HEK293 (cell line): ENCODE measurements at regions not wholly inside any gene's neighbourhood (a gene's known extent, or its start where the extent isn't known, plus 50 kb on each side); places are given as distances from the start of the nearest gene placed in this dataset.
A peak's percentile ranks its signal among the peaks of the same experiment; 100 is the strongest.

Experiments used
- CTCF ChIA-PET: fragments of 350-600 bp; formaldehyde crosslinking; extraction: SDS; loops from one replicate; lab custom pipeline; 2021; ENCODE audit warnings: antibody characterized with exemption; lab: Yijun Ruan, JAX
- POLR2A ChIA-PET: fragments of 300-600 bp; formaldehyde crosslinking; extraction: SDS; loops from one replicate; lab custom pipeline; 2020; ENCODE audit warnings: antibody characterized with exemption, inconsistent platforms; lab: Yijun Ruan, JAX
- H3K27ac ChIP-seq: fragments of 200-500 bp; sonication (Bioruptor generic); 2 replicates; pipeline ENCODE4 v1.5.1; 2014; ENCODE audit warnings: low read depth, low read length, control low read depth, inconsistent platforms; ENCODE audit errors: extremely low read depth
- H3K36me3 ChIP-seq, 2 experiments: fragments of 200-500 bp in 1 of 2; sonication (Bioruptor generic) in 1 of 2; 1 replicate in 1 of 2; 2 replicates in 1 of 2; pipeline ENCODE4 v1.5.1; 2014 to 2017; ENCODE audit warnings: inconsistent platforms in 2 of 2, low read length in 2 of 2; ENCODE audit not compliant: control insufficient read depth in 2 of 2, insufficient read depth in 1 of 2
- H3K4me1 ChIP-seq: fragments of 200-500 bp; sonication (Bioruptor generic); 2 replicates; pipeline ENCODE4 v1.5.1; 2014; ENCODE audit warnings: mild to moderate bottlenecking, low read length, inconsistent platforms; ENCODE audit not compliant: control insufficient read depth, insufficient read depth
- H3K4me3 ChIP-seq: 2 replicates; pipeline ENCODE4 v1.5.1; 2011; ENCODE audit warnings: low read depth, mild to moderate bottlenecking, control low read depth, low read length, moderate library complexity
- H3K9me3 ChIP-seq: fragments of 200-500 bp; sonication (Bioruptor generic); 2 replicates; pipeline ENCODE4 v1.5.1; 2014; ENCODE audit warnings: low read depth, low read length, inconsistent platforms; ENCODE audit not compliant: control insufficient read depth, insufficient read depth
- HOXC10 ChIP-seq: sonication (generic); formaldehyde crosslinking; IDR thresholded peaks from 2 replicates; pipeline ENCODE4 v1.8.1; 2023; ENCODE audit warnings: mild to moderate bottlenecking, missing genetic modification reagents
- PRDM1 ChIP-seq: fragments of 450-650 bp; formaldehyde crosslinking; IDR thresholded peaks from 2 replicates; pipeline ENCODE4; 2016; ENCODE audit warnings: missing biosample characterization, missing genetic modification characterization
- SETDB1 ChIP-seq: IDR thresholded peaks from one replicate; pipeline ENCODE4 v1.6.1; 2017; ENCODE audit warnings: mild to moderate bottlenecking, low read length, moderate library complexity, mixed read lengths; ENCODE audit not compliant: insufficient read length
- TRIM28 ChIP-seq: IDR thresholded peaks from 2 replicates; pipeline ENCODE4 v1.6.1; 2011; ENCODE audit warnings: low read length, control low read depth, borderline replicate concordance
- YY1 ChIP-seq: fragments of 450-650 bp; formaldehyde crosslinking; IDR thresholded peaks from 2 replicates; pipeline ENCODE4 v1.5.1; 2018; ENCODE audit warnings: missing biosample characterization, missing genetic modification characterization
- ZBTB1 ChIP-seq: fragments of 450-650 bp; formaldehyde crosslinking; IDR thresholded peaks from 2 replicates; pipeline ENCODE4 v1.5.1; 2016; ENCODE audit warnings: missing biosample characterization, missing genetic modification characterization
- ZBTB44 ChIP-seq: fragments of 450-650 bp; IDR thresholded peaks from 2 replicates; pipeline ENCODE4 v1.5.1; 2018; ENCODE audit warnings: missing biosample characterization, mild to moderate bottlenecking, missing genetic modification characterization
- ZBTB48 ChIP-seq: fragments of 450-650 bp; formaldehyde crosslinking; IDR thresholded peaks from 2 replicates; pipeline ENCODE4 v1.5.1; 2016; ENCODE audit warnings: missing biosample characterization, missing genetic modification characterization
- ZEB2 ChIP-seq: fragments of 450-650 bp; formaldehyde crosslinking; IDR thresholded peaks from 2 replicates; pipeline ENCODE4 v1.5.1; 2016; ENCODE audit warnings: missing biosample characterization, missing genetic modification characterization
- ZNF114 ChIP-seq: fragments of 450-650 bp; formaldehyde crosslinking; IDR thresholded peaks from 2 replicates; pipeline ENCODE4 v1.5.0; 2017; ENCODE audit warnings: missing biosample characterization, missing genetic modification characterization
- ZNF155 ChIP-seq: fragments of 450-650 bp; formaldehyde crosslinking; IDR thresholded peaks from 2 replicates; pipeline ENCODE4 v1.5.1; 2016; ENCODE audit warnings: missing biosample characterization, missing genetic modification characterization
- ZNF174 ChIP-seq: fragments of 450-650 bp; formaldehyde crosslinking; IDR thresholded peaks from 2 replicates; pipeline ENCODE4 v1.5.0; 2017; ENCODE audit warnings: missing biosample characterization, mild to moderate bottlenecking, missing genetic modification characterization
- ZNF2 ChIP-seq: fragments of 450-650 bp; formaldehyde crosslinking; IDR thresholded peaks from 2 replicates; pipeline ENCODE4 v1.5.1; 2016; ENCODE audit warnings: missing biosample characterization, missing genetic modification characterization
- ZNF23 ChIP-seq: fragments of 450-650 bp; formaldehyde crosslinking; IDR thresholded peaks from 2 replicates; pipeline ENCODE4 v1.5.1; 2016; ENCODE audit warnings: missing biosample characterization, missing genetic modification characterization, borderline replicate concordance
- ZNF239 ChIP-seq: fragments of 450-650 bp; formaldehyde crosslinking; IDR thresholded peaks from 2 replicates; pipeline ENCODE4 v1.5.1; 2016; ENCODE audit warnings: missing biosample characterization, missing genetic modification characterization
- ZNF248 ChIP-seq: fragments of 450-650 bp; formaldehyde crosslinking; IDR thresholded peaks from 2 replicates; pipeline ENCODE4 v1.5.1; 2017; ENCODE audit warnings: missing biosample characterization, missing genetic modification characterization
- ZNF324 ChIP-seq: fragments of 450-650 bp; formaldehyde crosslinking; IDR thresholded peaks from 2 replicates; pipeline ENCODE4 v1.5.1; 2016; ENCODE audit warnings: missing biosample characterization, missing genetic modification characterization
- ZNF473 ChIP-seq: fragments of 450-650 bp; formaldehyde crosslinking; IDR thresholded peaks from 2 replicates; pipeline ENCODE4 v1.5.1; 2017; ENCODE audit warnings: missing biosample characterization, missing genetic modification characterization
- ZNF513 ChIP-seq: fragments of 450-650 bp; IDR thresholded peaks from 2 replicates; pipeline ENCODE4 v1.5.1; 2018; ENCODE audit warnings: missing biosample characterization, missing genetic modification characterization
- ZNF529 ChIP-seq: fragments of 450-650 bp; formaldehyde crosslinking; IDR thresholded peaks from 2 replicates; pipeline ENCODE4 v1.5.1; 2017; ENCODE audit warnings: missing genetic modification characterization, missing biosample characterization; ENCODE audit not compliant: insufficient replicate concordance
- ZNF549 ChIP-seq: fragments of 450-650 bp; IDR thresholded peaks from 2 replicates; pipeline ENCODE4 v1.5.1; 2018; ENCODE audit warnings: missing biosample characterization, missing genetic modification characterization, mild to moderate bottlenecking, inconsistent platforms, moderate library complexity
- ZNF555 ChIP-seq: fragments of 450-650 bp; formaldehyde crosslinking; conservative IDR thresholded peaks from 2 replicates; pipeline ENCODE4 v1.5.1; 2017; ENCODE audit warnings: missing biosample characterization, mild to moderate bottlenecking, missing genetic modification characterization, inconsistent platforms
- ZNF76 ChIP-seq: fragments of 450-650 bp; formaldehyde crosslinking; IDR thresholded peaks from 2 replicates; pipeline ENCODE4; 2016; ENCODE audit warnings: low read depth, missing biosample characterization, missing genetic modification characterization, borderline replicate concordance
- ZNF768 ChIP-seq: fragments of 450-650 bp; formaldehyde crosslinking; IDR thresholded peaks from 2 replicates; pipeline ENCODE4 v1.5.1; 2018; ENCODE audit warnings: missing biosample characterization, mild to moderate bottlenecking, missing genetic modification characterization
- ZNF785 ChIP-seq: fragments of 450-650 bp; formaldehyde crosslinking; IDR thresholded peaks from 2 replicates; pipeline ENCODE4 v1.5.1; 2016; ENCODE audit warnings: missing biosample characterization, missing genetic modification characterization

- Histone ChIP-seq H3K4me3 (no peak overlapping the region), H3K27ac (no peak overlapping the region), H3K9me3 (no peaks in the 10 kb centered on the region), H3K36me3 (no peaks in the 10 kb centered on the region), H3K4me1 (no peaks in the 10 kb centered on the region)
- ChIA-PET POLR2A (no interaction called here), CTCF (no interaction called here)
- TF ChIP-seq ZNF174 (tag by site-specific recombination) (no peak), ZNF2 (no peak), ZNF324 (tag by site-specific recombination) (no peak), ZNF513 (no peak), ZBTB1 (tag by site-specific recombination) (no peak), ZNF114 (tag by site-specific recombination) (no peak), ZNF785 (tag by site-specific recombination) (no peak), ZNF239 (tag by site-specific recombination) (no peak), ZNF76 (tag by site-specific recombination) (no peak)
These were observed 682.4 kb upstream of the ADGRL4 start for GRCh38 chr1:79688932-79689331.

GRCh38 chr1:79683420-79683819 is 676.9 kb upstream of the ADGRL4 start:
- Histone ChIP-seq H3K4me3 (no peak overlapping the region), H3K9me3 (no peaks in the 10 kb centered on the region), H3K27ac (no peak overlapping the region), H3K36me3 (no peaks in the 10 kb centered on the region), H3K4me1 (no peaks in the 10 kb centered on the region)
- TF ChIP-seq ZNF155 (no peak), ZEB2 (tag by site-specific recombination) (no peak), ZBTB44 (no peak), SETDB1 (peak; percentile 46), ZNF23 (tag by site-specific recombination) (no peak), TRIM28 (peak; percentile 24; the same call in 1 of the 2 replicates), ZNF549 (tag by site-specific recombination) (peak; percentile 91), ZNF529 (no peak), ZNF555 (tag by site-specific recombination) (peak; percentile 93), ZNF473 (tag by site-specific recombination) (no peak), ZBTB48 (tag by site-specific recombination) (no peak), PRDM1 (no peak), HOXC10 (no peak), ZNF768 (no peak), YY1 (tag by site-specific recombination) (no peak), ZNF76 (tag by site-specific recombination) (no peak), ZNF248 (tag by site-specific recombination) (no peak)
- ChIA-PET CTCF (interaction anchor here (0.6 kb wide), 1 partner anchor 32 kb away, joined by 4 read pairs; no protein-coding TSS in a partner anchor), POLR2A (no interaction called here)
